Astrocyte (in vitro differentiated cells and primary cell): ENCODE measurements at regions not wholly inside any gene's neighbourhood (a gene's known extent, or its start where the extent isn't known, plus 50 kb on each side); places are given as distances from the start of the nearest gene placed in this dataset.

Source experiments
- EZH2 ChIP-seq: IDR thresholded peaks from 2 replicates; pipeline ENCODE4 v1.6.1; 2012; ENCODE audit warnings: mild to moderate bottlenecking, low read length, inconsistent platforms; ENCODE audit not compliant: insufficient read depth
- TF ChIP-seq, protein P1 (sequence below): IDR thresholded peaks from 2 replicates; pipeline ENCODE4 v1.5.1; 2011; ENCODE audit warnings: low read depth, mild to moderate bottlenecking, inconsistent platforms, low read length, moderate library complexity; ENCODE audit not compliant: insufficient read depth

GRCh38 chr16:64437706-64438324 is 684.0 kb downstream of the CDH11 start:
- TF ChIP-seq, protein P1, sequence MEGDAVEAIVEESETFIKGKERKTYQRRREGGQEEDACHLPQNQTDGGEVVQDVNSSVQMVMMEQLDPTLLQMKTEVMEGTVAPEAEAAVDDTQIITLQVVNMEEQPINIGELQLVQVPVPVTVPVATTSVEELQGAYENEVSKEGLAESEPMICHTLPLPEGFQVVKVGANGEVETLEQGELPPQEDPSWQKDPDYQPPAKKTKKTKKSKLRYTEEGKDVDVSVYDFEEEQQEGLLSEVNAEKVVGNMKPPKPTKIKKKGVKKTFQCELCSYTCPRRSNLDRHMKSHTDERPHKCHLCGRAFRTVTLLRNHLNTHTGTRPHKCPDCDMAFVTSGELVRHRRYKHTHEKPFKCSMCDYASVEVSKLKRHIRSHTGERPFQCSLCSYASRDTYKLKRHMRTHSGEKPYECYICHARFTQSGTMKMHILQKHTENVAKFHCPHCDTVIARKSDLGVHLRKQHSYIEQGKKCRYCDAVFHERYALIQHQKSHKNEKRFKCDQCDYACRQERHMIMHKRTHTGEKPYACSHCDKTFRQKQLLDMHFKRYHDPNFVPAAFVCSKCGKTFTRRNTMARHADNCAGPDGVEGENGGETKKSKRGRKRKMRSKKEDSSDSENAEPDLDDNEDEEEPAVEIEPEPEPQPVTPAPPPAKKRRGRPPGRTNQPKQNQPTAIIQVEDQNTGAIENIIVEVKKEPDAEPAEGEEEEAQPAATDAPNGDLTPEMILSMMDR: no peak
- no peak for TF ChIP-seq EZH2
